Type B pancreatic cell (in vitro differentiated cells): ENCODE measurements at regions not wholly inside any gene's neighbourhood (a gene's known extent, or its start where the extent isn't known, plus 50 kb on each side); places are given as distances from the start of the nearest gene placed in this dataset.

Experiments
- DNase-seq: peaks from one replicate; pipeline ENCODE4 v3.0.0; 2021; ENCODE audit warnings: mixed read lengths; ENCODE audit not compliant: unreplicated experiment; ENCODE audit errors: extremely low spot score
- H3K27ac Mint-ChIP-seq: 2 replicates; pipeline ENCODE4 v1.8.0; 2021; ENCODE audit warnings: mild to moderate bottlenecking, mixed read lengths
- H3K27me3 Mint-ChIP-seq: 2 replicates; pipeline ENCODE4 v1.8.0; 2021; ENCODE audit warnings: mixed read lengths
- H3K36me3 Mint-ChIP-seq: 2 replicates; pipeline ENCODE4 v1.8.0; 2021; ENCODE audit warnings: mixed read lengths
- H3K4me1 Mint-ChIP-seq: one replicate; pipeline ENCODE4 v1.8.0; 2021; ENCODE audit warnings: mixed read lengths; ENCODE audit not compliant: unreplicated experiment
- H3K4me3 Mint-ChIP-seq: 2 replicates; pipeline ENCODE4 v1.8.0; 2021; ENCODE audit warnings: mild to moderate bottlenecking, mixed read lengths
- H3K9me3 Mint-ChIP-seq: 2 replicates; pipeline ENCODE4 v1.8.0; 2021; ENCODE audit warnings: mixed read lengths
- CTCF ChIP-seq: fragments of 200-600 bp; sonication (generic); conservative IDR thresholded peaks from 2 replicates; pipeline ENCODE4 v1.5.0; 2021; ENCODE audit warnings: antibody characterized with exemption, mild to moderate bottlenecking

GRCh38 chr10:33493497-33493896, 159.0 kb upstream of the NRP1 start:
- Mint-ChIP-seq H3K27me3 (peaks cover 5% of the 10 kb centered on the region), H3K36me3 (peaks cover 4% of the 10 kb centered on the region), H3K27ac (no peak overlapping the region), H3K9me3 (no peaks in the 10 kb centered on the region), H3K4me1 (peaks cover 15% of the 10 kb centered on the region), H3K4me3 (no peak overlapping the region)
- TF ChIP-seq CTCF, result no peak
- DNase-seq, result no peak

- no peak overlapping the region for H3K27ac Mint-ChIP-seq
- TF ChIP-seq CTCF, result no peak
- peaks cover 11% of the 10 kb centered on the region for H3K4me1 Mint-ChIP-seq
- H3K4me3 Mint-ChIP-seq, result no peak overlapping the region
- H3K27me3 Mint-ChIP-seq, result peaks cover 5% of the 10 kb centered on the region
- no peak for DNase-seq
- no peaks in the 10 kb centered on the region for H3K9me3 Mint-ChIP-seq
- peaks cover 4% of the 10 kb centered on the region for H3K36me3 Mint-ChIP-seq
These were observed 158.4 kb upstream of the NRP1 start for GRCh38 chr10:33492701-33493345.

- H3K36me3 Mint-ChIP-seq, result peaks cover 4% of the 10 kb centered on the region
- TF ChIP-seq CTCF, result no peak
- H3K4me3 Mint-ChIP-seq, result no peak overlapping the region
- peaks cover 5% of the 10 kb centered on the region for H3K27me3 Mint-ChIP-seq
- DNase-seq, result no peak
- peaks cover 16% of the 10 kb centered on the region for H3K4me1 Mint-ChIP-seq
- H3K27ac Mint-ChIP-seq, result no peak overlapping the region
- no peaks in the 10 kb centered on the region for H3K9me3 Mint-ChIP-seq
These were observed 155.2 kb upstream of the NRP1 start for GRCh38 chr10:33489501-33490176.

GRCh38 chr10:33487014-33487776, 152.7 kb upstream of the NRP1 start:
- Mint-ChIP-seq H3K27me3 (no peaks in the 10 kb centered on the region), H3K27ac (no peak overlapping the region), H3K9me3 (no peaks in the 10 kb centered on the region), H3K4me1 (peaks cover 31% of the 10 kb centered on the region), H3K36me3 (no peaks in the 10 kb centered on the region), H3K4me3 (no peak overlapping the region)
- TF ChIP-seq CTCF, result no peak
- DNase-seq, result no peak

GRCh38 chr10:33485276-33485675, 150.8 kb upstream of the NRP1 start:
- no peak for DNase-seq
- Mint-ChIP-seq H3K27ac (no peak overlapping the region), H3K9me3 (no peaks in the 10 kb centered on the region), H3K4me1 (peaks cover 31% of the 10 kb centered on the region), H3K4me3 (no peak overlapping the region), H3K27me3 (no peaks in the 10 kb centered on the region), H3K36me3 (no peaks in the 10 kb centered on the region)
- no peak for TF ChIP-seq CTCF
